Suprapubic skin (tissue), 4 donors: ENCODE measurements at regions not wholly inside any gene's neighbourhood (a gene's known extent, or its start where the extent isn't known, plus 50 kb on each side); places are given as distances from the start of the nearest gene placed in this dataset.

Experiments
- EP300 ChIP-seq: sonication (generic); formaldehyde crosslinking; IDR thresholded peaks from one replicate; pipeline ENCODE4 v1.6.1; 2017; ENCODE audit warnings: antibody characterized with exemption
- POLR2A ChIP-seq, 2 donors: fragments of 450-650 bp; IDR thresholded peaks; one replicate each; pipeline ENCODE4 v1.6.1; 2017; ENCODE audit warnings: antibody characterized with exemption in 2 of 2, mild to moderate bottlenecking in 2 of 2, moderate library complexity in 2 of 2
- POLR2AphosphoS5 ChIP-seq, 3 donors: sonication (generic); formaldehyde crosslinking; IDR thresholded peaks; one replicate each; pipeline ENCODE4 v1.6.1; 2017; ENCODE audit warnings: antibody characterized with exemption in 3 of 3

DNA sequence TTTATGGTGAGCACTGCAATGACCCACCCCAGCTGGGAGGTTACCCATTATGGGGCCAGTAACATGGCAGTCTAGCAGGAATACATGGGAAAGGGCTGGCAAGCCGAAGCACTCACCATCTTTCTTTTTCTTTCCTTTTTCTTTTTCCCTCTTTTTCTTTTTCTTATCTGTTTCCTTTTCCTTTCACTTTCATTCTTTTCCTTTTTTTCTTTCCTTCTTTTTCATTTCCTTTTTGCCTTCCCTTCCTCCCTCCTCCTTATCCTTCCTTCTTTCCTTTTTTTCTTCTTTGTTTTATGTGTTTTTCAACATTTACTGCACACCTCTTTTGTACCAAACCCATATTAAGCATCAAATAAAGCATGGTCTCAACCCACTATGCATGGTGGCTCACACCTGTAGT is 501.1 kb downstream of the MED13L start:
- no peak for TF ChIP-seq POLR2A (IDR thresholded peaks at IDR 0.05)
- TF ChIP-seq EP300: no peak
- no peak for TF ChIP-seq POLR2AphosphoS5 (IDR thresholded peaks at IDR 0.05)
